C4-2B (cell line): ENCODE measurements at regions not wholly inside any gene's neighbourhood (a gene's known extent, or its start where the extent isn't known, plus 50 kb on each side); places are given as distances from the start of the nearest gene placed in this dataset.

Source experiments
- H3K27ac ChIP-seq: fragments of 450-650 bp; 2 replicates; pipeline ENCODE4 v1.5.1; 2017
- CTCF ChIP-seq: fragments of 450-650 bp; conservative IDR thresholded peaks from 2 replicates; pipeline ENCODE4 v1.5.1; 2017; ENCODE audit warnings: mild to moderate bottlenecking
- ZFX ChIP-seq: fragments of 450-650 bp; IDR thresholded peaks from 2 replicates; pipeline ENCODE4 v1.6.1; 2017

GRCh38 chr1:194734970-194735369 is 1548.6 kb upstream of the B3GALT2 start:
- H3K27ac ChIP-seq: no peak overlapping the region
- TF ChIP-seq CTCF: no peak
- TF ChIP-seq ZFX: no peak

GRCh38 chr1:194731025-194731424 is 1544.6 kb upstream of the B3GALT2 start:
- H3K27ac ChIP-seq: no peak overlapping the region
- TF ChIP-seq CTCF (no peak), ZFX (no peak)

- no peak for TF ChIP-seq CTCF
- no peak for TF ChIP-seq ZFX
- H3K27ac ChIP-seq: no peak overlapping the region
Observed at GRCh38 chr1:194730304-194730703, 1543.9 kb upstream of the B3GALT2 start.

GRCh38 chr1:194723067-194723466 is 1536.7 kb upstream of the B3GALT2 start:
- no peak overlapping the region for H3K27ac ChIP-seq
- TF ChIP-seq CTCF: no peak
- TF ChIP-seq ZFX: no peak

GRCh38 chr1:194717941-194718340 is 1531.5 kb upstream of the B3GALT2 start:
- no peak overlapping the region for H3K27ac ChIP-seq
- no peak for TF ChIP-seq ZFX
- no peak for TF ChIP-seq CTCF

- no peak overlapping the region for H3K27ac ChIP-seq
- TF ChIP-seq CTCF (no peak), ZFX (no peak)
Observed at GRCh38 chr1:194717334-194717733, 1530.9 kb upstream of the B3GALT2 start.

- no peak overlapping the region for H3K27ac ChIP-seq
- TF ChIP-seq ZFX: no peak
- TF ChIP-seq CTCF: no peak
Observed at GRCh38 chr1:194710671-194711070, 1524.3 kb upstream of the B3GALT2 start.
